Amniotic epithelial cell (primary cell): ENCODE measurements at regions not wholly inside any gene's neighbourhood (a gene's known extent, or its start where the extent isn't known, plus 50 kb on each side); places are given as distances from the start of the nearest gene placed in this dataset.

Experiments
- DNase-seq: peaks from one replicate; pipeline ENCODE4 v3.0.0-alpha.2; 2010; ENCODE audit warnings: low read depth

GRCh38 chr7:19062216-19062615, 55.2 kb downstream of the TWIST1 start:
- no peak for DNase-seq

DNA sequence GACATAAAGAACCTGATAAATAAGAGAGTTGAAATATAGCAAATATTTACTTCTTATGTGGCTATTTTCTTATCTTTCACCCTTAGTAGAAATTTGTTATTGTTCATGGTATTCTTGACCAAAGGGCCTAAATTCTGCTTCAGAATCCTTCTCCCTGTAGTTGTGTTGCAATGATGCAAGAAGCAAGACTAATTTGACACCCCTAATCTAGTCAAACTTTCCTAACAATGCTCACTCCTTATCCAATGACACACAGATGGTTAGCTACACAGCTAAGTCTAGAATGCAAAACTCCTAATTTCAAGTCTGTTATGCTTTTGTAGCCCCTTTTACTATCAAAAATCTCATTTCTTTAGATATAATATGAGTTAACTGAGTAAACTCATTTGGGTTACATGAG, 56.1 kb downstream of the TWIST1 start:
- peak; percentile 56 for DNase-seq

GRCh38 chr7:19060761-19061259, 56.6 kb downstream of the TWIST1 start:
- peak; percentile 27 for DNase-seq

DNA sequence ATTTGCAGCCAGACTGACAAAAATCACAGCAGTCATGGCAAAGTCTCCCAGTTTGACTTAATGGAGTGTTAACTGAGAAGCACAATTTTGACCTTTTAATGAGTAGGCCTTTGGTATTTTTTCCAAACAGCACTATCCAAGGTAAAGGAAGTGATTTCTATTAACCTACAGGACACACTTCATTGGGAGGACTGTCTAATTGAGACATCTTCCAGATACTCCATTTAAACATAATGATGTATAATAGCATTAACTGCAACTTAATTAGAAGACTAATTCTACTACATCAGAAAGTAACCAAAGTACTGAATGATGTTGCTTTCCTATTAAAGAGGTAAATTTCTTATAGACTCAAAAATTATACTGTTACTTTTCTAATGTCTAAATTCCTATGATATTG, 61.1 kb downstream of the TWIST1 start:
- no peak for DNase-seq
